Astrocyte of the cerebellum (primary cell): ENCODE measurements at regions not wholly inside any gene's neighbourhood (a gene's known extent, or its start where the extent isn't known, plus 50 kb on each side); places are given as distances from the start of the nearest gene placed in this dataset.

Source experiments
- DNase-seq: peaks from one replicate; pipeline ENCODE4 v3.0.0-alpha.2; 2011; ENCODE audit warnings: low read depth
- H3K4me3 ChIP-seq: 2 replicates; pipeline ENCODE4 v1.5.1; 2011; ENCODE audit warnings: mild to moderate bottlenecking, low read depth, low read length, moderate library complexity
- CTCF ChIP-seq: IDR thresholded peaks from 2 replicates; pipeline ENCODE4 v1.5.1; 2012; ENCODE audit warnings: low read length, low read depth, moderate library complexity, mild to moderate bottlenecking; ENCODE audit errors: missing control alignments
- in situ Hi-C: cut with HindIII; loops from 2 replicates; pipeline ENCODE4 v1.10.0; 2017; ENCODE audit warnings: low sequenced_read_pairs

GRCh38 chr4:129788486-129788885 lies 692.5 kb downstream of the C4orf33 start:
- no peak overlapping the region for H3K4me3 ChIP-seq
- no peak for DNase-seq
- TF ChIP-seq CTCF = no peak
- in situ Hi-C loops = no loop called here

GRCh38 chr4:129804461-129804981 lies 708.6 kb downstream of the C4orf33 start:
- TF ChIP-seq CTCF = no peak
- no peak for DNase-seq
- H3K4me3 ChIP-seq = no peak overlapping the region
- in situ Hi-C loops = no loop called here

- TF ChIP-seq CTCF = no peak
- no peak for DNase-seq
- in situ Hi-C loops = no loop called here
- no peak overlapping the region for H3K4me3 ChIP-seq
Observed at GRCh38 chr4:129806986-129807385, 711.0 kb downstream of the C4orf33 start.

GRCh38 chr4:129808242-129808641 lies 712.3 kb downstream of the C4orf33 start:
- H3K4me3 ChIP-seq = no peak overlapping the region
- no peak for TF ChIP-seq CTCF
- in situ Hi-C loops = no loop called here
- DNase-seq = no peak

GRCh38 chr4:129821073-129821472 lies 725.1 kb downstream of the C4orf33 start:
- no peak for TF ChIP-seq CTCF
- in situ Hi-C loops = no loop called here
- no peak for DNase-seq
- no peak overlapping the region for H3K4me3 ChIP-seq

- H3K4me3 ChIP-seq = no peak overlapping the region
- TF ChIP-seq CTCF = no peak
- no peak for DNase-seq
- in situ Hi-C loops = no loop called here
Observed at GRCh38 chr4:129821963-129822362, 726.0 kb downstream of the C4orf33 start.

GRCh38 chr4:129822701-129823100 lies 726.7 kb downstream of the C4orf33 start:
- no peak overlapping the region for H3K4me3 ChIP-seq
- no peak for TF ChIP-seq CTCF
- in situ Hi-C loops = no loop called here
- no peak for DNase-seq
